ENCODE measurements at regions not wholly inside any gene's neighbourhood (a gene's known extent, or its start where the extent isn't known, plus 50 kb on each side); places are given as distances from the start of the nearest gene placed in this dataset.
"Not testable (repeated sequence)": the region's sequence is repeated elsewhere in the genome, so short reads cannot be mapped to it uniquely, and the experiment has no call there.

GRCh38 chr3:184440151-184440550, 60.3 kb downstream of the CHRD start:
- H3K4me1 Mint-ChIP-seq (ENCODE audit: low read depth): peaks cover 6% of the 10 kb centered on the region
- H3K9me3 Mint-ChIP-seq (ENCODE audit: low read depth): peaks cover 5% of the 10 kb centered on the region
- no peak overlapping the region for H3K27ac Mint-ChIP-seq
- H3K4me3 Mint-ChIP-seq: no peak overlapping the region
- peaks cover 5% of the 10 kb centered on the region for H3K27me3 Mint-ChIP-seq
- peaks cover 3% of the 10 kb centered on the region for H3K36me3 Mint-ChIP-seq

GRCh38 chr3:184441202-184441900, 61.5 kb downstream of the CHRD start:
- Mint-ChIP-seq H3K4me1 (ENCODE audit: low read depth) (peaks cover 6% of the 10 kb centered on the region), H3K27me3 (peaks cover 5% of the 10 kb centered on the region), H3K4me3 (no peak overlapping the region), H3K36me3 (peaks cover 3% of the 10 kb centered on the region), H3K9me3 (ENCODE audit: low read depth) (peaks cover 5% of the 10 kb centered on the region), H3K27ac (no peak overlapping the region)

GRCh38 chr3:184443364-184443763, 63.5 kb downstream of the CHRD start:
- Mint-ChIP-seq H3K27ac (no peak overlapping the region), H3K27me3 (peaks cover 2% of the 10 kb centered on the region), H3K4me1 (ENCODE audit: low read depth) (peaks cover 6% of the 10 kb centered on the region), H3K9me3 (ENCODE audit: low read depth) (peaks cover 3% of the 10 kb centered on the region), H3K36me3 (peaks cover under 1% of the 10 kb centered on the region), H3K4me3 (no peak overlapping the region)

GRCh38 chr3:184443831-184444230, 64.0 kb downstream of the CHRD start:
- Mint-ChIP-seq H3K27ac (no peak overlapping the region), H3K4me1 (ENCODE audit: low read depth) (peaks cover 6% of the 10 kb centered on the region), H3K4me3 (no peak overlapping the region), H3K27me3 (no peaks in the 10 kb centered on the region), H3K9me3 (ENCODE audit: low read depth) (no peaks in the 10 kb centered on the region), H3K36me3 (no peaks in the 10 kb centered on the region)

- H3K9me3 Mint-ChIP-seq (ENCODE audit: low read depth): no peaks in the 10 kb centered on the region
- H3K4me3 Mint-ChIP-seq: no peak overlapping the region
- H3K4me1 Mint-ChIP-seq (ENCODE audit: low read depth): no peaks in the 10 kb centered on the region
- H3K36me3 Mint-ChIP-seq: no peaks in the 10 kb centered on the region
- H3K27ac Mint-ChIP-seq: no peak overlapping the region
- peaks cover 2% of the 10 kb centered on the region for H3K27me3 Mint-ChIP-seq
Measured at GRCh38 chr3:184448321-184449160, 68.7 kb downstream of the CHRD start.

- Mint-ChIP-seq H3K27me3 (peaks cover 2% of the 10 kb centered on the region), H3K36me3 (no peaks in the 10 kb centered on the region), H3K4me1 (ENCODE audit: low read depth) (no peaks in the 10 kb centered on the region), H3K9me3 (ENCODE audit: low read depth) (no peaks in the 10 kb centered on the region), H3K27ac (no peak overlapping the region), H3K4me3 (no peak overlapping the region)
Measured at GRCh38 chr3:184449161-184449515, 69.3 kb downstream of the CHRD start.

GRCh38 chr3:184450547-184450946, 70.7 kb downstream of the CHRD start:
- Mint-ChIP-seq H3K36me3 (no peaks in the 10 kb centered on the region), H3K9me3 (ENCODE audit: low read depth) (no peaks in the 10 kb centered on the region), H3K4me3 (no peak overlapping the region), H3K27me3 (peaks cover 2% of the 10 kb centered on the region), H3K27ac (no peak overlapping the region), H3K4me1 (ENCODE audit: low read depth) (no peaks in the 10 kb centered on the region)

- Mint-ChIP-seq H3K9me3 (ENCODE audit: low read depth) (no peaks in the 10 kb centered on the region), H3K27ac (no peak overlapping the region), H3K36me3 (no peaks in the 10 kb centered on the region), H3K27me3 (peaks cover 2% of the 10 kb centered on the region), H3K4me1 (ENCODE audit: low read depth) (no peaks in the 10 kb centered on the region), H3K4me3 (no peak overlapping the region)
Measured at GRCh38 chr3:184453296-184453695, 73.4 kb downstream of the CHRD start.

- Mint-ChIP-seq H3K4me3 (no peak overlapping the region), H3K27ac (no peak overlapping the region), H3K9me3 (ENCODE audit: low read depth) (no peaks in the 10 kb centered on the region), H3K4me1 (ENCODE audit: low read depth) (no peaks in the 10 kb centered on the region), H3K27me3 (peaks cover 2% of the 10 kb centered on the region), H3K36me3 (no peaks in the 10 kb centered on the region)
Measured at GRCh38 chr3:184455991-184456390, 76.1 kb downstream of the CHRD start.

GRCh38 chr3:184456476-184456875, 76.6 kb downstream of the CHRD start:
- Mint-ChIP-seq H3K9me3 (ENCODE audit: low read depth) (no peaks in the 10 kb centered on the region), H3K4me3 (no peak overlapping the region), H3K4me1 (ENCODE audit: low read depth) (no peaks in the 10 kb centered on the region), H3K27ac (no peak overlapping the region), H3K27me3 (peaks cover 2% of the 10 kb centered on the region), H3K36me3 (no peaks in the 10 kb centered on the region)

GRCh38 chr3:184457329-184457728, 77.5 kb downstream of the CHRD start:
- Mint-ChIP-seq H3K27ac (no peak overlapping the region), H3K27me3 (peaks cover 2% of the 10 kb centered on the region), H3K9me3 (ENCODE audit: low read depth) (no peaks in the 10 kb centered on the region), H3K36me3 (no peaks in the 10 kb centered on the region), H3K4me1 (ENCODE audit: low read depth) (no peaks in the 10 kb centered on the region), H3K4me3 (no peak overlapping the region)

GRCh38 chr3:184457784-184458377, 78.0 kb downstream of the CHRD start:
- H3K4me1 Mint-ChIP-seq (ENCODE audit: low read depth); H3K9me3 Mint-ChIP-seq (ENCODE audit: low read depth); H3K27me3 Mint-ChIP-seq; H3K36me3 Mint-ChIP-seq; H3K4me3 Mint-ChIP-seq; H3K27ac Mint-ChIP-seq: not testable (repeated sequence)

- no peak overlapping the region for H3K27ac Mint-ChIP-seq
- H3K4me1 Mint-ChIP-seq (ENCODE audit: low read depth): no peaks in the 10 kb centered on the region
- H3K27me3 Mint-ChIP-seq: peaks cover 2% of the 10 kb centered on the region
- H3K9me3 Mint-ChIP-seq (ENCODE audit: low read depth): no peaks in the 10 kb centered on the region
- no peak overlapping the region for H3K4me3 Mint-ChIP-seq
- H3K36me3 Mint-ChIP-seq: no peaks in the 10 kb centered on the region
Measured at GRCh38 chr3:184459355-184459754, 79.5 kb downstream of the CHRD start.

- no peak overlapping the region for H3K4me3 Mint-ChIP-seq
- H3K27ac Mint-ChIP-seq: no peak overlapping the region
- H3K27me3 Mint-ChIP-seq: peaks cover 2% of the 10 kb centered on the region
- H3K9me3 Mint-ChIP-seq (ENCODE audit: low read depth): no peaks in the 10 kb centered on the region
- no peaks in the 10 kb centered on the region for H3K4me1 Mint-ChIP-seq (ENCODE audit: low read depth)
- H3K36me3 Mint-ChIP-seq: no peaks in the 10 kb centered on the region
Measured at GRCh38 chr3:184460276-184460675, 80.4 kb downstream of the CHRD start.

GRCh38 chr3:184461219-184461618, 81.4 kb downstream of the CHRD start:
- Mint-ChIP-seq H3K36me3 (no peaks in the 10 kb centered on the region), H3K4me1 (ENCODE audit: low read depth) (no peaks in the 10 kb centered on the region), H3K4me3 (no peak overlapping the region), H3K27ac (no peak overlapping the region), H3K27me3 (peaks cover 2% of the 10 kb centered on the region), H3K9me3 (ENCODE audit: low read depth) (no peaks in the 10 kb centered on the region)

Measured in activated naive CD8-positive, alpha-beta T cell (primary cell).